Spleen (tissue), 7 donors: ENCODE measurements at regions not wholly inside any gene's neighbourhood (a gene's known extent, or its start where the extent isn't known, plus 50 kb on each side); places are given as distances from the start of the nearest gene placed in this dataset.

ENCODE experiments used
- CTCF ChIP-seq, 11 experiments: fragments of 200-600 bp in 7 of 11; fragments of 450-650 bp in 4 of 11; sonication (generic) in 4 of 11; IDR thresholded peaks in 8 of 11; conservative IDR thresholded peaks in 3 of 11; 1 replicate in 7 of 11; 2 replicates in 4 of 11; pipeline versions ENCODE4 v1.4.0 to v1.8.0; 2016 to 2021; ENCODE audit warnings: antibody characterized with exemption in 11 of 11, inconsistent platforms in 4 of 11, mild to moderate bottlenecking in 1 of 11
- POLR2A ChIP-seq, 3 donors: fragments of 450-650 bp; IDR thresholded peaks; one replicate each; pipeline ENCODE4 v1.5.1; 2017; ENCODE audit warnings: antibody characterized with exemption in 3 of 3, mild to moderate bottlenecking in 1 of 3
- POLR2AphosphoS5 ChIP-seq, 3 donors: sonication (generic); formaldehyde crosslinking; IDR thresholded peaks; one replicate each; pipeline ENCODE4 v1.5.1; 2017; ENCODE audit warnings: antibody characterized with exemption in 3 of 3
- donor health status: DM: no; HTN: no; CAD: no; lungs with moderate emphysema.
- donor health status: DM: no; HTN: no; CAD: no.
- donor health status: DM: no; HTN: no; CAD: no.

GRCh38 chr2:240198226-240198625, 57.8 kb upstream of the OTOS start:
- TF ChIP-seq POLR2A (IDR thresholded peaks at IDR 0.05) (no peak), CTCF (IDR thresholded peaks at IDR 0.05 in 8 of 11, conservative IDR thresholded peaks at IDR 0.05 in 3 of 11) (no peak), POLR2AphosphoS5 (IDR thresholded peaks at IDR 0.05) (no peak)
